OCI-LY3 (cell line): ENCODE measurements at regions not wholly inside any gene's neighbourhood (a gene's known extent, or its start where the extent isn't known, plus 50 kb on each side); places are given as distances from the start of the nearest gene placed in this dataset.

Source experiments
- CTCF ChIP-seq: fragments of 200-600, 300-600 bp; sonication (generic); IDR thresholded peaks from 2 replicates; pipeline ENCODE4 v1.5.1; 2014; ENCODE audit warnings: antibody characterized with exemption, low read length, low read depth
- EZH2phosphoT487 ChIP-seq: fragments of 200-600 bp; shearing (Covaris generic); IDR thresholded peaks from 2 replicates; pipeline ENCODE4 v1.6.1; 2018; ENCODE audit warnings: antibody characterized with exemption, mixed run types, low read depth

GRCh38 chr2:18465979-18466378, 94.5 kb downstream of the RDH14 start:
- TF ChIP-seq CTCF, result no peak
- TF ChIP-seq EZH2phosphoT487, result no peak
